KOPT-K1 (cell line): ENCODE measurements at regions not wholly inside any gene's neighbourhood (a gene's known extent, or its start where the extent isn't known, plus 50 kb on each side); places are given as distances from the start of the nearest gene placed in this dataset.
"Not testable (repeated sequence)": the region's sequence is repeated elsewhere in the genome, so short reads cannot be mapped to it uniquely, and the experiment has no call there.

ENCODE experiments used
- H3K27ac ChIP-seq: fragments of 200-600 bp; sonication (generic); 2 replicates; pipeline ENCODE4 v1.5.1; 2016; ENCODE audit warnings: antibody characterized with exemption, mild to moderate bottlenecking, low read depth, low read length; ENCODE audit not compliant: poor library complexity, severe bottlenecking
- H3K36me3 ChIP-seq: fragments of 200-600 bp; sonication (generic); 2 replicates; pipeline ENCODE4 v1.5.1; 2017; ENCODE audit warnings: antibody characterized with exemption, mild to moderate bottlenecking, low read length, moderate library complexity; ENCODE audit not compliant: insufficient read depth
- H3K9me3 ChIP-seq: fragments of 200-600 bp; sonication (generic); 2 replicates; pipeline ENCODE4 v1.5.1; 2017; ENCODE audit warnings: antibody characterized with exemption, low read length, mild to moderate bottlenecking; ENCODE audit not compliant: insufficient read depth, poor library complexity, severe bottlenecking

DNA sequence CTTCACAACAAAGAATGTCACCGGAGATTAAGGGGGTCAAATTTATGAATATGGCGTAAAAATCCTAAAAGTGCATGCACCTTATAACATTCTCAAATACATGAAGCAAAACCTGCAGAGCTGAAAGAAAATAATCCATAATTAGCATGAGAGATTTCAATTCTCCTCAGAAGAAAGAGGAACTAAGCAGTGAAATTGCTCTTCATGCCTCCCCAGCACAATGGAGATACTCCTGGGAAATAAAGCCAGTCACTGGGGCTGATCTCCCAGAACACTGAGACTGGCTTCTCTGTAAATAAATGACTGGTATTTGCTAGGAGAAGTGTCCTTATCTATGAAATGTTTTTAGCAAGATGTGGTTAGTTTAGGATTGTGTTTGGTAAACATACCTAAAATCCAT lies 68.1 kb downstream of the GOLGA6L6 start:
- not testable (repeated sequence) for H3K27ac ChIP-seq, H3K9me3 ChIP-seq, H3K36me3 ChIP-seq

DNA sequence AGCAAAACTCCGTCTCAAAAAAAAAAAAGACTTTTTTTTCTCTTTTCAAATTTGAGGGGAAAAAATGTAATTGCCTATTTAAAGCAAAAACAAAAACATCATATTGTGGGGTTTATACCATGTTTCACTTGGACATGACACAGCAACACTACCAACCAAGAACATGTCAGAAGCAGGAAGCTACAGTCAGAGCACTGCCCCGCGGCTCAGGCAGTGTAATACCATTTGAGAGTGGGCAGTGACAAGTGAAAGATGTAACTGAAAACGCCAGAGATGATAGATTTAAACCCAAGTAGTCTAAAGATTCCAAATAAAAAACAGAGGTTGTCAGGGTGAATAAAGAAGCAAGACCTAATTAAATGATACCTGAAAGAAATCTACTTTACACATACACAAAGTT lies 68.6 kb downstream of the GOLGA6L6 start:
- not testable (repeated sequence) for H3K36me3 ChIP-seq, H3K27ac ChIP-seq, H3K9me3 ChIP-seq

DNA sequence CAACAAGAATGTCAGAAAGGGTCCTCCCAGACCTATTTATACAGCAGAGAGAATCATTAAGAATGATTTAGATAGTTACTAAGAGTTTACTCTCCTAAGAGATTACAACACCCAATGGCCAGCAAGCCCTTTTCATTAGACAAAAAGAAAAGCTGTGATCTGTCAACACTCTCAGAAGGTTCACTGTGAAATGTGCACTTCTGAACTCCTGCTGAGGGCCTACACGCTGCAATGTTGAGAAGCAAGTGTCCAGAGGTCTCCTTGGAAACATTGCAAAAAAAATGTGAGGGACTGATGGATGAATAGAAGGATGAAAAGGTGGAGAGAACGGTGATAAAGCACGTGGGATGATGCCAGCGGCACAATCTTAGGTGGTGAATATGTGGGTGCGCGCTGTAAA lies 70.8 kb downstream of the GOLGA6L6 start:
- H3K36me3 ChIP-seq, H3K27ac ChIP-seq, H3K9me3 ChIP-seq: not testable (repeated sequence)

DNA sequence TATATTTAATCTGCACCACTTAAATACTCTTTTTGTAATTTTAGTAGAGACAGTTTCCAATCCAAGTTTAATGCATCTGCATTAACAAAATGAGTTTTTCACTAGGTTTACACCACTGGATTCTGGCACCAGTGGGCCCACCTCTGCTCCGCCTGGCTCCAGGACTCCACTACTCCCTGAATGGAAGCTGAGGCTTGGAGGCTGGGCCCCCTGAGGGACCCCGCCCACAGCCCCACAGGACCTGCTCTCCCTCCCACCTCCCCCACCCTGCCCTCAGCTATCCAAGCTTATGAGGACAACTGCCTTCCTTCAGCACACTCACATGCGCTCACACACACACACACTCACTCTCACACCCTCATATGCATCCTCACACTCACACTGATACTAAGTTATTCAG lies 100.5 kb downstream of the GOLGA6L6 start:
- not testable (repeated sequence) for H3K9me3 ChIP-seq, H3K36me3 ChIP-seq, H3K27ac ChIP-seq

DNA sequence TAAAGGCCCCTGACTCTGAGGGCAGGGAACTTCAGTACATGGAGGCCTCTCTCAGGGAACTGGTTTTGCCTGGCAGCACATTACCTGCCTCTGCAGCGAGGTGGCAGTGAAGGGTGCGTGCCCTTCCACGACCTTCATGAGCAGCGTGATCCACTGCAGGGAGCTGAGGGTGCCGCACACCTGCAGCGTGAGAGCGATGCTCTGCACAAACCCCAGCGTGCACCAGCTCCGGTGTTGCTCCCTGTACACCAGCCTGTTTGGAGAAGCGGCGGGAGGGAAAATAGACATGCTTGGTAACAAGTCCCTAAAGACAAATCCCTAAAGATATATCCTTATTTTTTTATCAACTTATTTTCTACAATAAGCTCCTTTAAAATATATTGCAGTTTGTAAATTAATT lies 101.2 kb downstream of the GOLGA6L6 start:
- H3K27ac ChIP-seq, H3K9me3 ChIP-seq, H3K36me3 ChIP-seq: not testable (repeated sequence)

DNA sequence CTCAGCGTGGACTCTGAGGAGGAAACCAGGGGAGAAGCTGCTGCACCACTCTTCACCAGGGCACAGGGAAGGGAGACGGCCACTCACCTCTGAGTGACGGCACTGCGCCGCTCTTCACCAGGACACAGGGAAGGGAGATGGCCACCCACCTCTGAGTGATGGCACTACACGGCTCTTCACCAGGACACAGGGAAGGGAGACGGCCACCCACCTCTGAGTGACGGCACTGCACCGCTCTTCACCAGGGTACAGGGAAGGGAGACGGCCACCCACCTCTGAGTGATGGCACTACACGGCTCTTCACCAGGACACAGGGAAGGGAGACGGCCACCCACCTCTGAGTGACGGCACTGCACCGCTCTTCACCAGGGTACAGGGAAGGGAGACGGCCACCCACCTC lies 102.5 kb downstream of the GOLGA6L6 start:
- not testable (repeated sequence) for H3K9me3 ChIP-seq, H3K27ac ChIP-seq, H3K36me3 ChIP-seq

DNA sequence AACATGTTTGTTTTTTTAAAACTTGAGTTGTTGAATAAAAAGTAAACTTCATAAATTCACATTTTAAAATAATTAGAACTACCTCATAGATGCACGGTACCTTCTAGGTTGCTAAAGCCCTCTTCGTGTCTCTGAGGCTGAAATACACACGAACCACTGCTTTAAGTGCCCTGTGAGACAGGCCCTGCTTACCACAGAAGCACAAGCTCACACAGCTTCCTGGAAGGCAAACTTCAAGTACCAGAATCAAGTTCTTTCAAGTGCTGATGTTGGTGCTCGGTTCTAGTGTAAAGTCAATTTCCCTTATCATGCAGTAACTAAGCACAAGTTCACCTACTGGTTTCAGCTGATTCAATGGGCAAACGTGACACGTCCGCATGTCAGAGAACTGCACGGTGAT lies 103.3 kb downstream of the GOLGA6L6 start:
- not testable (repeated sequence) for H3K36me3 ChIP-seq, H3K9me3 ChIP-seq, H3K27ac ChIP-seq

DNA sequence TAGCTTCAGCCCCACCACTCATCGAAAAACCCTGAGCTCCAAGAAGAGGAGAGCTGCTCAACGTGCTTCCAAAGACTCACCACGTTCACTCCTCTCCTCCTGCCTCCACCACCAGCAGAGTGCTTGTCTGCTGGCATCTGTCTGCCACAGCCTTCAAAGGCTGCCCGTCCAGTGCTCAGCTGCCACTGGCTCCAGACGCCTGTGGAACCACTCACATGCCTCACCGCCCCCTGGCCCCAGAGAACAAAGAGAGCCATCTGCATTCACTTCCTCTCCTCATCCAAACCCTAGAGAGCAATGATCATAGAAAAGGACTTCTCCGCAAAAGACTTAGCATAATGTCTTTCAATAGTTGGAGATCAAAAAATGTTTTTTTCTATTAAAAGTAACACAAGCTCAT lies 108.1 kb downstream of the GOLGA6L6 start:
- H3K9me3 ChIP-seq, H3K27ac ChIP-seq, H3K36me3 ChIP-seq: not testable (repeated sequence)

DNA sequence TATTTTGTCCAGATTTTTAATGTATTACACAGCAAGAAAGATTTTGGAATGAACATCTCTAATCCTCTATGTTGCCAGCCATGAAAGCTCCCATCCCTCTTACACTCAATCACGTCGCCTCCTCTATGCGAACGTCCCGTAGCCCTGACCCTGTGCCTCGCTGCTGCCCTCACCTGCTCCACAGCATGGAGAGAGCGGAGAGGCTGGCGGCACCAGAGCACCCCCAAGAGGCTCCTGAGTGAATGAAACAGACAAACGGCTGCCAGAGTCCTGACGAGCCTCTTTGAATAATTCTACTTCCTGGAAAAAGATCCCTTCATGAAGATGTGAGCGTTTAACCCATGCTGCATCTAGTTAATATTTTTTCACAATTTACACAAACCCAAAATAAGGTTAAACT lies 111.1 kb downstream of the GOLGA6L6 start:
- H3K9me3 ChIP-seq, H3K36me3 ChIP-seq, H3K27ac ChIP-seq: not testable (repeated sequence)

DNA sequence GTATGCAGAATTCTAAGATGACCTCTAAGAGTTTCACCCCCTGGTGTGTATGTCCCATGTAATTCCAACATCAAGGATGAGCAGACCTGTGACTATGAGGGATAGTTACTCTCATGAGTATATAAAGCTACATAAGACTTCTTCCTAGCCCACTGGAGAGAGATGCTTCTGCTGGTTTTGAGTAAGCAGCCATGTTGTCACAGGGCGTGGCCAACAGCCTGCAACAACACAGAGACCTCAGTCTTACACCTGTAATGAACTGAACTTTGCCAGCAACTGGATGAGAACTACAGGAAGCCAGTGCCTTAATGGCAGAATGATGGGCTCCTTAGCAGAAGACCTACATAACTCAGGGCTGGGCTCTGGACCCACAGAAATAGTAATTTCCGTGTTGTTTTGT lies 120.9 kb downstream of the GOLGA6L6 start:
- H3K9me3 ChIP-seq, H3K27ac ChIP-seq, H3K36me3 ChIP-seq: not testable (repeated sequence)

DNA sequence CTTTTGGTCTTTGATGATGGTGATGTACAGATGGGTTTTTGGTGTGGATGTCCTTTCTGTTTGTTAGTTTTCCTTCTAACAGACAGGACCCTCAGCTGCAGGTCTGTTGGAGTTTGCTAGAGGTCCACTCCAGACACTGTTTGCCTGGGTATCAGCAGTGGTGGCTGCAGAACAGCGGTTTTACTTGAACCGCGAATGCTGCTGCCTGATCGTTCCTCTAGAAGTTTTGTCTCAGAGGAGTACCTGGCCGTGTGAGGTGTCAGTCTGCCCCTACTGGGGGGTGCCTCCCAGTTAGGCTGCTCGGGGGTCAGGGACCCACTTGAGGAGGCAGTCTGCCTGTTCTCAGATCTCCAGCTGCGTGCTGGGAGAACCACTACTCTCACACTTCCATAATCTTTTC lies 125.0 kb downstream of the GOLGA6L6 start:
- H3K9me3 ChIP-seq, H3K36me3 ChIP-seq, H3K27ac ChIP-seq: not testable (repeated sequence)

DNA sequence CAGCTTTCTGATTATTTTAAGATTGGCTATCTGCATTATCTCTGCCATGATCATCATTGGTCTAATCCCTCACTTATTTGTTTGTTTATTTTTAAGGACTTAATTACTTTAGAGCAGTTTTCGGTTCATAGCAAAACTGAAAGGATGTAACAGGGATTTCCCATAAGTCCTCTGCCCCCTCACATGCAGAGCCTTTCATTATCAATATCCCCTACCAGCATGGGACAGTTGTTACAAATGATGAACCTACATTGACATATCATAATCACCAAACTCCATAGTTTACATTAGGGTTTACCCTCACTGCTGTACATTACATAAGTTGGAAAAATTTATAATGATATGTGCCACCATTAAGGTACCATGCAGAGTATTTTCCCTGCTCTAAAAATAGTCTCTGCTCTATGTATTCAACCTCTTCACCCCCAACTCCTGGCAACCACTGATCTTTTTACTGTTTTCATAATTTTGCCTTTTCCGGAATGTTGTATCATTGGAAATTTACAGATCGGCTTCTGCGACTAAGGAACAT lies 131.9 kb downstream of the GOLGA6L6 start:
- not testable (repeated sequence) for H3K27ac ChIP-seq, H3K9me3 ChIP-seq, H3K36me3 ChIP-seq

DNA sequence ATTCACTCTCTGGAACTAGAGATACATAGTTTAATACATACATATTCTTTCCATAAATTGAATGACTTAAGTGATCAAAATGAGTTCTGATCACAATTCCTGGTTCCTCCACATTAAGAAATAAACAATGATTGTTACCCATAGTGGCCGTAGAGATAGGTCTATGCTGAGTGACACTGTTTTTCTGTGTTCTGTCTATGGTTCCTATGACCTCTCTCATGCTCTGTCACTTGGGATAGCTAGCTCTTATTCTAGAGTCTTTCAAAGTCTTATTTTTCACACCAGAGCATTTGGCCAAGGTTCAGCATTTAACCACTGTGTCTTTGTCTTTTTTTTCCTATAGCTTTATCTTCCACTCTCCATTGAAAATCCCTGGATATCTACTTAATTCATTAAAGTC lies 132.4 kb downstream of the GOLGA6L6 start:
- no peak overlapping the region for H3K27ac ChIP-seq
- no peaks in the 10 kb centered on the region for H3K36me3 ChIP-seq
- no peaks in the 10 kb centered on the region for H3K9me3 ChIP-seq

DNA sequence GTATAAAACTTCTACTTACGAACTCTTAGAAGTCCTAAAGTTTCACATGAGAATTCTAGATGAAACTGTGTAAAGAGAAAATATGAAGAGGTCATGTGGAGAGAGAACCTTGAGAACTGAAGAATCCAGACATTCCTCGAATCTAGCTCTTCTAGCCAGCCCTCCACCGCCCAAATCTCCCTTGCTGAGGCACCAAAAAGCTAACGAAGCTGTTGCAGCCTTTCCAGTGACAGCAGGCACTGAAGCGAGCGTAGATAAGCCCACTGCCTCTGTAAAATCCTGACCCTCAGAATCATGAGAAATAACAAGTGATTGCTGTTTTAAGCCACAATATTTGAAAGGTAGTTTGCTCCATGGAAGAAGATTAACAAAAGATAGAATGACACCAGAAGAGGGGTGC lies 134.0 kb downstream of the GOLGA6L6 start:
- Histone ChIP-seq H3K9me3 (no peaks in the 10 kb centered on the region), H3K27ac (no peak overlapping the region), H3K36me3 (no peaks in the 10 kb centered on the region)

DNA sequence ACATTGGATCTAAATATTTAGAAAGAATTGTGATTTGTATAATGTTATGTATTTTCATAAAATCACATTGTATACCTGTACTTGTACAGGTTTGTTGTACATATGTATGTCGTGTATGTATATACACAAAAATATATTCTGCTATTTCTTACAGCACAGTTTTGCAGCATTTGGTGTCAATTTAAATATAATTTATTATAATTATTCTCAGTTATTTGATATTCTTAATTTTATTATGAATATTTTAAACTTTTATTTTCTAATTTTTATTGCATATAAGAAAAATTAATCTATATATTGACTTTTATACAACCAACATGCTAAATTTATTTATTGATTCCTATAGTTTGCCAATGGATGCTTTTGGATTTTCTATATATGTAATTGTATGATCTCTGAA lies 137.0 kb downstream of the GOLGA6L6 start:
- not testable (repeated sequence) for H3K9me3 ChIP-seq, H3K27ac ChIP-seq, H3K36me3 ChIP-seq

DNA sequence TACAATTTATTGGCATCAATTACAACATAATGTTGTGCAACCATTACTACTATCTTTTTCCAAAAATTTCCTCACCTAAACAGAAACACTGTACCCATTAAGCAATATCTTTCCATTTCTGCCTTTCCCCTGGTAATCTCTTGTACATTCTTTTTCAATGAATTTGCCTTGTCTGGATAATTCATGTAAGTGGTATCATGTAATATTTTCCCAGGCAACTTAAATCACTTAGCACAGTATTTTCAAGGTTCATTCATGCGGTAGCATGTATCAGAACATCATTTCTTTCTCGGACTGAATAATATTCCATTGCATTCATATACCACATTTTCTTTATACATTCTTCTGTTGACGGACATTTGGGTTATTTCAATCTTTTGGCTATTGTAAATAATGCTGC lies 139.0 kb downstream of the GOLGA6L6 start:
- not testable (repeated sequence) for H3K27ac ChIP-seq, H3K9me3 ChIP-seq, H3K36me3 ChIP-seq

DNA sequence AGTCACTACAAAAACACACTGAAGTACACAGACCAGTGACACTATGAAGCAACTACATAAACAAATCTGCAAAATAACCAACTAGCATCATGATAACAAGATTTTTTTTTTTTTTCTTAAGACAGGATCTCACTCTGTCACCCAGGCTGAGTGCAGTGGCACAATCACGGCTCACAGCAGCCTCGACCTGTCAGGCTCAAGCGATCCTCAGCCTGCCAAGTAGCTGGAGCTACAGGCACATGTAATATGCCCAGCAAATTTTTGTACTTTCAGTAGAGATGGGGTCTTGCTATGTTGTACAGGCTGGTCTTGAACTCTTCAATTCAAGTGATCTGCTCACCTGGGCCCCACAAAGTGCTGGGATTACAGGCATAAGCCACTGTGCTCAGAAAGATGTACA lies 140.5 kb downstream of the GOLGA6L6 start:
- not testable (repeated sequence) for H3K27ac ChIP-seq, H3K36me3 ChIP-seq, H3K9me3 ChIP-seq
